HFF-Myc (cell line): ENCODE measurements at regions not wholly inside any gene's neighbourhood (a gene's known extent, or its start where the extent isn't known, plus 50 kb on each side); places are given as distances from the start of the nearest gene placed in this dataset.
"Not testable (repeated sequence)": the region's sequence is repeated elsewhere in the genome, so short reads cannot be mapped to it uniquely, and the experiment has no call there.

ENCODE experiments used
- DNase-seq: peaks from one replicate; pipeline ENCODE4 v3.0.0-alpha.2; 2011; ENCODE audit warnings: low read depth; ENCODE audit errors: extremely low read depth
- H3K4me3 ChIP-seq: replicated peaks from 2 replicates; pipeline ENCODE4 v1.5.1; 2011; ENCODE audit warnings: low read depth, mild to moderate bottlenecking, control low read depth, low read length
- CTCF ChIP-seq: IDR thresholded peaks from 2 replicates; pipeline ENCODE4 v1.5.1; 2012; ENCODE audit warnings: mild to moderate bottlenecking, low read depth, low read length, control low read depth; ENCODE audit errors: missing control alignments

GRCh38 chr17:21495281-21495680, 119.1 kb downstream of the KCNJ12 start:
- H3K4me3 ChIP-seq = no peak overlapping the region
- TF ChIP-seq CTCF = no peak
- DNase-seq = no peak

GRCh38 chr17:21500064-21500463, 123.9 kb downstream of the KCNJ12 start:
- no peak overlapping the region for H3K4me3 ChIP-seq
- no peak for TF ChIP-seq CTCF
- DNase-seq = no peak

DNA sequence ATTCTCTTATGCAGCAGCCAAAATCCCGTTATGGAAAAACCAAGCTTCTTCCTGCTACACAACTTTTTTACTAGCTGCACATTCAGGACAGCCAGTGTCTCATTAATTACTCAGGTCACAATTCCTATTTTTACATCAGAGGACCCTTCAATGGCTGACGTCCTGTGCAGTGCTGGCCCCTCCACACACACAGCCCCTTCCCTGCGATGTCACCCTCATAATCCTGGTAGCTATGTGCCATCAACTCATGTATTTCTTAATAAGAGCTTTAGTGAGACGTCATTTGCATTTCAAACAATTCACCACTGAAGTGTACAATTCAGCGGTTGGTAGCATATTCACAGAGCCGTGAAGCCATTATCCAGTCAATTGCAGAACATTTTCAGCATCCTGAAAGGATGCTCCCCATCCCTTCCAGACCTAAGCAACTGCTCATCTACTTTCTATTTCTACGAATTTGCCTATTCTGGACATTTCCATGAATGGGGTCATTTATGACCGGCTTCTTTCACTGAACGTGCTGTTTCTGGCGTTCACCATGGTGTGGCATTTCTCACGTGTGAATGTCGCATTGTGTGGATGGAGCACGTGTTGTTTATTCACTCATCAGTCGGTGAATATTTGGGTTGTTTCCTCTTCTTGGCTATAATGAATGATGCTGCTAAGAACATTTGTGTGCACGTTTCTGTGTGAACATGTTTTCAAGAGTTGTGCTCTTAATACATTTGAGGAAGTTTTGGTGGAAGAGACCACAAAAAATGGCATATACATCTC, 126.0 kb downstream of the KCNJ12 start:
- not testable (repeated sequence) for DNase-seq, H3K4me3 ChIP-seq

GRCh38 chr17:21505819-21506815, 130.0 kb downstream of the KCNJ12 start:
- no peak overlapping the region for H3K4me3 ChIP-seq
- TF ChIP-seq CTCF = no peak
- no peak for DNase-seq

- H3K4me3 ChIP-seq, DNase-seq: not testable (repeated sequence)
Observed at GRCh38 chr17:21507806-21508205, 131.6 kb downstream of the KCNJ12 start.

DNA sequence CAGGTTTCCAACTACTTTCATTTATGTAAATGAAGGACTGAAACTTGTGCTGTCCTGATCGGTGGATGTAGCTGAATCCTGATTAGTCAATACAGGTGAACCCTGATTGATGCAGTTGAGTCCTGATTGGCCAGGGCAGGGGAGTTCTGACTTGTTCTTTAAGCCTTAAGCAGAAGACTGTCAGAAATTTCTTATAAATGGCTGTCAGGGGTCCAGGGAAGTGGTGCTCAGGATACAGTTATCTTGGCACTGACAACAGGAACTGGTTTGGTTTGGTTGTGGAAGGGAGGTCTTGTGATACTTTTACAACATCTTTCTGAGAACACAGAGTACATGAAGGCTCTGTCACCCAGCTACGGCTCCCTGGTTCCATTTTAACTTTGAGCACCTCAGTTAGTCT, 132.1 kb downstream of the KCNJ12 start:
- H3K4me3 ChIP-seq = no peak overlapping the region
- no peak for DNase-seq
- no peak for TF ChIP-seq CTCF

DNA sequence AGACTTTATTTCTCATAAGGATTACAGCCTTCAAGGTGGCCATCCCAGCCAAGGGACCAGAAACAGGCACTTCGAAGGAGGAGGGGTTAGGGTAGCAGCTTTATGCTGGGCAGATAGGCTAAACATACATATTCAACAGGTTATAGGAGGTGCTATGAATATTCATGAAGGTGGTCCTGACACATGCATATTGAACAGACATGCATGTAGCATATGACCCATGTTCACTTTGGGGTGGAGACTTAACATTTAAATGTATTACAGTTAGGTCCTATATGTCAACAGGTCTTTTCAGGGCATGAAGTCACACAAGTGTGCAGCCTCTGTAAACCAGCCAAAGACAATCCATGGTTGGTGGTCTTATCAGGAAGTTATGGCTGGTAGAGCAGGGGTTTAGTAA, 133.2 kb downstream of the KCNJ12 start:
- H3K4me3 ChIP-seq, DNase-seq: not testable (repeated sequence)

- DNase-seq = no peak
- no peak for TF ChIP-seq CTCF
Observed at GRCh38 chr17:21510686-21511362, 134.7 kb downstream of the KCNJ12 start.

More at GRCh38 chr17:21510686-21511362, 134.7 kb downstream of the KCNJ12 start:
- peak overlapping the region; percentile 26 for H3K4me3 ChIP-seq
